DMS 273 treated with DMSO at 0.1 percent for 48 hours (cell line): ENCODE measurements at regions not wholly inside any gene's neighbourhood (a gene's known extent, or its start where the extent isn't known, plus 50 kb on each side); places are given as distances from the start of the nearest gene placed in this dataset.
A peak's percentile ranks its signal among the peaks of the same experiment; 100 is the strongest.
"Not testable (repeated sequence)": the region's sequence is repeated elsewhere in the genome, so short reads cannot be mapped to it uniquely, and the experiment has no call there.

Experiments used
- DNase-seq: peaks from one replicate; lab custom pipeline; 2025; lab: John Stamatoyannopoulos, UW

DNA sequence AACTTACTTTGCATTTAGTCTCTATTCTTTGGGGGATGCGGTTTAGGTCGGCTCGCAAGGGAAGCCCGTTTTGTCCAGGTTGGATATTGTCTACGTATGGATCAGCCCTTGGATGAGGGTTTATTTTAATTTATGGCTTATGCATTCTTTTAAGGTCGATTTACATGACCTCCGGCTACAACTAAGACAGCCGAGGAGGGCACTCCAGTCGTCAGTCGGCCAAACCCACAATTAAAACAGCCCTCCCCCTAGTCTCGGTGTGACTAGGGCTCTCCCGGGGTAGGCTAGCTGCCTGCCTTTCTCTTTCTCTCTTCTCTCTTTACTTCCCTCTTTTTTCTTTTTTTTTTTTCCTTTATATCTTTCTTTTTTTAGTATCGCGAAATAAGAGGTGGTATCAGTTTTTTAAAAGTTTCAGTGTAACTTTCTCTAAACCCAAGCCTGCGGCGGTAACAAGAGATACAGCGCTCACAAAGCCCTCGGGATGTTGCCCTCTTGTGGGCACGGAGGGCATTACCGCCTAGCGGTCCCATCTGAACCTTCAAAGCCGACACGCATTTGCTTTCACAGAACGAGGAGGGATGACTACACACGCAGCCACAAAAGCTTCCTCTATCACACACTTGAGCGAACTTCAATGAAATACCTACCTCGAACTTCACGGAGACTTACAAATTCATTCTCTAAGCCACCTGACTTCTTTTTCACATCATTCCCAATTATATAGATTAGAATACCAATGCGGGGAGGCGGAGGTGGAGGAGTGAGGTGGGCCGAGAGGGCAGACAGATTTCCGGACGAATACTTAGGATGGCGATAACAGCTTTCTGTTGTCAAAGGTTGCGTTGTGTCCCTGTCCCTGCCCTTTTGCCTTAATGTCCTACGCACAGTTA, 132.3 kb upstream of the C11orf58 start:
- DNase-seq, result peak; percentile 31

DNA sequence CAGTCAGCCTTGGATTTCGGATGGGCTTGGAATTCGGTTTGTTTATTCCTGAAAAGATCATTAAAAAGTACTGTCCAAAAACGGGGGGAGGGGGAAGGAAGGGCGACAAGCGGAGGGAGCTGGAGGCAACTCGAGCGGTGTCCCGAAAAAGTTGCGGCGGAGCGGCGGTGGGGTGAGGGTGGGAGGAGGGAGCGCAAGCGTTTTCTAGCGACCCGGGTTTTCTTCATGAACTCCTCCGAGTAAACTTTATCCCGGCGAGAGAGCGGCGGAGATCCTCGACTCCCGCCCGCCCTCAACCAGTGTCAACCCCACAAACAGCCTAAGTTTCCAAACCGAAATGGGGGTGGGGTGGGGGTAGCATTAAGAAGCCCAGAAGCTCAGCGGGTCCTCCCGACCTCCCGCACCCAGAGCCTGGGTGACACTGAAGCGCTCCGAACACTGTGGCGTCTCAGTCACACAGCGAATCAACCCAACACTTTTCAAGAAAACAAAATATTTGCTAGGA, 133.0 kb upstream of the C11orf58 start:
- DNase-seq, result no peak

DNA sequence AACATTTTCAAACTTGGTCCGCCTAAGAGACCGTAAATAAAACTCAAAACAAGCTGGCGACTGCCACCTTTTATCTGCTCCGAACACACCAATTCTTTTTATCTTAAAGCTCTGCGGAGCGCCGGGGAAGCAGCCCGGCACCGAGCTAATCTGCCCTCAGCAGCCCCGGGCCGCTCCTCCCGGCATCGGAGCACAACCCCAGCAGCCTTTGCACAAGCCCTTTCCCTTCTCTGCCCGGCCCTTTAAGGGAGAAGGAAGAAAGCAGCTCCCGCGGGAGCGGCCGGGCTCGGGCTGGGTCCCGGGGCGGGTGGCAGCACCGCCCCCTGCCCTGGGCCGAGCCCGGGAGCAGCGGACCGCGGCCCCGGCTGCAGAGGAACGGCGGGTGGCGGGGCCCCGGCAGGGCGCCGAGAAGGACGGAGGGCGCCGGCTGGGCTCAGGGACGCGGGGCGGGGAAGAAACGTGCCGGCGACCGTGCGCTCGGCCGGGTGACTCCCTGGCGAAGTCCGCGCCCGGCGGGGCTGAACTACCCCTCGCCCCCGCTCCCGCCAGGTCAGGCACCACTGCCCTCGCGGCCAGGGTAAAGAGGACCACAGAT, 133.6 kb upstream of the C11orf58 start:
- no peak for DNase-seq

DNA sequence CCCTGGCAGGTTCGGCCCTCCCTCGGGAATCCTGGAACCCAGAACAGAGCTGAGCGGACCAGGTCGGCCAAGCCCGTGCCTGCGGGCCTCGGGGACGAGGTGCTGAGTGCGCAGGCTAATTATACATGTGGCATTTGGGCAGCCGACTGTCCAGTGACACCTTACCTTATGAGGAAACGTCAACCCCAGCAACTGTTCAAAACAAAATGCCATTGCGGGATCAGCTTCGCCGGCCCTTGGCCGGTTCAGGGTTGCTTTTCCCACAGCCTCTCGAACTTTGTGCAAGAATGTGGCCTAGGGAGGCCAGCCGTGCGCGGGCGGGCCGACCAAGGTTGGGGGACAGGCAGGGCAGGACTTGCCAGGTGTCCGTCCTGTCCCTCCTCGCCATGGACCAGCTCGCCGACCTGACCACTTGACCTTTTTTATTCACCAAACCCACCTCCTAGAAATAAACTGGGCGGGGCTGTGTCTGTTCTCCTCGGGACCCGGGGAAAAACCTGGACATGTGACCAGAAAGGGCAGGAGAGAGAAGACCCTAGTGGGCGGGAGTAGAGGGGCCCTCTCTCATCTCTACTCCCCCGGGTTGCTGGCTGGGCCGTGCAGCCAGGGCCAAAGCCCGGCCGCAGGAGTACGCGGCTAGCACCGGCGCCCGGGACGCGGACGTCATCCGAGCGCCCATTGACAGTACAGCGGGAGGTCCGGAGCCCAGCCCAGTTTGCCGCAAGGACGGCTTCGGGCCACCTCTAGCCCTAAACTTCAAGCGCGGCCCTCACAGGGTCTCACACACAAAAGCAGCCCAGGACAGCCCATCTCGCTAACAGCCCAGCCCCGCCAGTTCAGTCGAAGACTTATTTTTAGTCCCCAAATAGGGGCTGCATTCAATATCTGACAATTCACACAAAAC, 134.3 kb upstream of the C11orf58 start:
- no peak for DNase-seq

DNA sequence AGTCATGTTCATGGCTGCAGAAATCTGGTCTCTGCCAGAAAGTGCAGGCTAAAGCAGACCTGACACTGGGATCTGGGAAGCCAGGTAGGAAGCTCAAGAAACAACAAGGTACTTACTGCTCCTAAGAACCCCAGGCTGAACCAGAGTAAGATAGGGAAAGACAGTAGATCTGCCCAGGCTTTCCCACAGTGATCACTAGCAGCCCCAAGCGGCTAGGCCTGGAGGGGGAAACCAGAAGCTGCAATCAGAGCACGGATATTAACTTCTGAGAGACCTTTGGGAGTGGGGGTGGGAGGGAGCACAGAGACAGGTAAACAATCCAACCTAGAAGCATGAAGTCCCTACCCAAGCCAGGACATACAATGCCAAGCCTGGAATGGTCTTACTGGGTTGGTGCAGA, 135.2 kb upstream of the C11orf58 start:
- DNase-seq, result no peak

DNA sequence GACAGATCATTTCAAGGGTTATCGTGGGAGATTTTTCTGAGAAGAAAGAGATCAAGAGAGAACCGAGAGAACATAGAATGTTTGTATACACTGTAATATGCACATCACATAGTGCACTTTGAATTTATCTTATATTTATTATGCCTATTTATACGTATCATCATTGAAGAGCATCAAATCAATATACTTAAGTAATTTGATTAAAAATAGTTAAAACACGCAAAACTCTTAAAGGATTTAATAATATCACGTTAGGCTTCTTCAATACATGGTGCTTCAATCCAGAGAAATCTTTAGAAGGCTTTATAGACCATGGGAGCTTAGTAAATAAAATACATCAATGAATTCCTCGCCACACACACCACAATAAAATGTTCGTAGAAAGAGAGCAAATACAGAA, 139.5 kb upstream of the C11orf58 start:
- no peak for DNase-seq

DNA sequence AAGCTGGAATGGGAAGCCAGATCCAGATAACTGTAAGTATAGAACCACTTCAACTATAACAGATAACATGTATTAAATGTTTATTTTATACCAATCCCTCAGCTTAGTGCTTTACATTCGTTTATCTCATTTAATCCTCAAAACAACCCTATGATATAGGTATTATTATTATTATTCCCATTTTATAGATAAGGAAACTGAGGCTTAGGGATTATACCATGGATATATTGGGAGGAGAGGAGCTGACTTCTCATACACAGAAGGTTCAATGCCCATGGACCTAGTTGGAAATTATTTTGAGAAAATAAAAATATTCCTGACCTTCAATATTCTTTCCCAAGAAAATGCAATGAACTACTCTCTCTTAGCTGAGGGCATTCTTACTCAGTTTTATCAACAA, 140.4 kb upstream of the C11orf58 start:
- no peak for DNase-seq

DNA sequence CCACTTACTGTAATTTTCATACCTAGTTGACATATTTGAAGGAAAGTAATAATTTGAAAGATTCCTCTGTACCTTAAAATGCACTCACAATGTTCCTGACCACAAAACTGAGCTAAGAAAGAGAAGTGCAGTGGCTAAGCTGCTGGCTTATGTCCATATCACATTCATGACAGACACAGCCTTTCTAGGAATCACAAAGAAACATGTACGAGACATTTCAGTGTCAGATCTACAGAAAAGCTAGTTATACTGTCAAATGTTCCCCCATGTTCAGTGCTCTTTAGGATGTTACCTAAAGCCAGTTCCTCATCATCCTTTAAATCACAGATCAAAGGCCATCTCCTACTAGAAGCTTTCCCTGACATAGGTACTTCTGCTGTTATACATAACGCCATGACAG, 142.2 kb upstream of the C11orf58 start:
- DNase-seq, result no peak

DNA sequence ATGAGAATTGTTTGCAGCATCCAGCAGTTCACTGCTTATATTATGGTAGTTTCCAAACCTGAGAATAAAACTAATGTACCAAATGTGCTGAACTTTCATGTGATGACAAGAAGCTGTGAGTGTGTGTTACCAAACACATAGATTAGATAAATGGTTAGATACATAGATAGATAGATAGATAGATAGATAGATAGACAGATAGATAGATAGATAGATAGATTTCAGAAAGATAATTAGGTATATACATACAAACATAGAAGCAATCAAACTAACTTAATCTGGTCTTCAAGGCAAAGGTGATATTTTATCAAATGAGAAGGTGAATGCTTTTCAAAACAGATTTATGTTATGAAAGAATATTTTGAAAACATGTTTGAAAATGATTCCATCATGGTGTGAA, 147.3 kb upstream of the C11orf58 start:
- DNase-seq, result no peak

DNA sequence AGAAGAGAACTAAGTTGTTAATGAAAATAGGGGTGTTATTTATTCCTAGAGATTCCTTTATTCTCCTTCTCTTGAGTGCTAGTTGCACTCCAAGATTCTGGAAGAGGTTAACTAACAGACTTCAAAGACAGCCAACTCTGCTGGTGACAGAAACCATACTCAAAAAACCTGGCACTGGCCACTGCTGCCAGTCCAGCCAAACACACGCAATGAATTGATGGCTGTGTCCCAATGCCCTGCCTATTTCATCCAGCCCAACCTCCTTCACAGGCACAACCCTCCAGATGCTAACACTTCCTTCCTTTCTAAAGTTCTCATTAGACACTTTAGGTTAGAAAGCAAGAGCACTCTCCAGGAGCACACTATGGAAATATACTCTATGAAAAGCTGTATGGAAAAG, 150.8 kb upstream of the C11orf58 start:
- DNase-seq, result no peak

DNA sequence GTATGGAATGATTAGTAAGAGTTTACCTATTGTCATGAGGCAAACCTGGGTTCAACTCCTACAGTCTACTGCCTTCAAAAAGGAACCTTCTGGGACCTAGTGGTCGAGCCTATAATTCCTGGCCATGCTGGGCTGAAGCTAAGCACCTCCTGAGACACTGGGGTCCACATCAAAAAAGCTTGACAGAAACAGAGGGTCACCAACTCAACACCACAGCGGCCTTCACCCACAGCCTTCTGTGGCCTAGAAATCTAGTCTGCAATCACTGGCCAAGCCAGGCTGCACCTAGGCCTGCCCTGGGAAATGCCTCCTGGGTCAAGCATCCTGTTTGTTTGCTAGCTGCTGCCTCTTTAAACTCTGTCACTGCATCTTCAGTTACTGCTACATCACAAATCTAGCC, 153.9 kb upstream of the C11orf58 start:
- no peak for DNase-seq

DNA sequence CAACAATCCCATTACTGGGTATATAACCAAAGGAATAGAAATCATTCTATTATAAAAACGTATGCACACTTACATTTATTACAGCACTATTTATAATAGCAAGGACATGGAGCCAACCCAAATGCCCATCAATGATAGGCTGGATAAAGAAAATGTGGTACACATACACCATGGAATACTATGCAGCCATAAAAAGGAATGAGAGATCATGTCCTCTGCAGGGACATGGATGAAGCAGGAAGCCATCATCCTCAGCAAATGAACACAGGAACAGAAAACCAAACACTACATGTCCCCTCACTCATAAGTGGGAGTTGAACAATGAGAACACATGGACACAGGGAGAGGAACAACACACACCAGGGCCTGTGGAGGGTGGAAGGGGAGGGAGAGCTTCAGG, 157.4 kb upstream of the C11orf58 start:
- not testable (repeated sequence) for DNase-seq

DNA sequence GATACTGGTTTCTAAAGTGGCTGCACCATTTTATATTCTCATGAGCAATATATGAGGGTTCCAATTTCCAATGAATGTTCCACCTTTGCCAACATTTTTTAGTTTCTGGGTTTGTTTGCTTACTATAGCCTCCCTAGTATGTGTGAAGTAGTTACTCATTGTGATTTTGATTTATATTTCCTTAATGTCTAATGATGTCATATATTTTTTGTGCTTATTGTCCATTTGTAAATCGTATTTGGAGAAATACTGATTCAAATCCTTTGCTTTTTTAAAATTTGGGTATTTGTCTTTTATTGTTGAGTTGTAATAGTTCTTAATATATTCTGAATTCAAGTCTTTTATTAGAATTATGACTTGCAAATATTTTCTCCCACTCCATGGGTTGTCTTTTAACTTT, 161.0 kb upstream of the C11orf58 start:
- DNase-seq, result no peak

DNA sequence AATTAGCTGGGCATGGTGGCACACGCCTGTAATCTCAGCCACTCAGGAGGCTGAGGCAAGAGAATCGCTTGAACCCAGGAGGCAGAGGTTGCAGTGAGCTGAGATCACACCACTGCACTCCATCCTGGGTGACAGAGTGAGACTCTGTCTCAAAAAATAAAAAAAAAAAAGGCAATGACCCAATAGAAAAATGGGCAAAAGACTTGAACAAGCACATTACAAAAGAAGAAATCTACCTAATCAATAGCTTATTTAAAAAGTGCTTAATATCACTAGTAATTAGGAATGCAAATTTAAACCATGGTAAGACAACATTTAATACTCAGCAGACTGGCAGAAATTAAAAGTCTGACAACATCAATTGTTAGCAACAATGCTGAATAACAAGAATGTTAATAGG, 163.6 kb upstream of the C11orf58 start:
- DNase-seq, result not testable (repeated sequence)

DNA sequence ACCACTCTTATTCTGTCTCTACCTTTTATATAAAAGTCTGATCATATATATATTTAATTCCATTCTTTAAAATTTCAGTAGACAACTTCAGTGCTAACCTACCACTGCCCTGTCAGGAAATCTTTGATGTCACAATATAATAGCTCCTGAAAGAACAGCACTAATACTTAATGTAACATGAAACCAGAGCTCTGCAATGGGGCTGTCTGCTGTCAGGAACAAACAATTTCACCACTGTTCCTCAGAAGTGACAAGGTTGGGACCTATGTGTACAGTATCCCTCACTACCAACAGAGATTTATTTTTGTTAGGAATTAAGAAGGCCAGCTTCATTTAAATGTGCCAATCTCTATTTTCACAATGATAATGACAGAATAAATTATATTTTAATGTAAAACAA, 165.5 kb upstream of the C11orf58 start:
- DNase-seq, result no peak

DNA sequence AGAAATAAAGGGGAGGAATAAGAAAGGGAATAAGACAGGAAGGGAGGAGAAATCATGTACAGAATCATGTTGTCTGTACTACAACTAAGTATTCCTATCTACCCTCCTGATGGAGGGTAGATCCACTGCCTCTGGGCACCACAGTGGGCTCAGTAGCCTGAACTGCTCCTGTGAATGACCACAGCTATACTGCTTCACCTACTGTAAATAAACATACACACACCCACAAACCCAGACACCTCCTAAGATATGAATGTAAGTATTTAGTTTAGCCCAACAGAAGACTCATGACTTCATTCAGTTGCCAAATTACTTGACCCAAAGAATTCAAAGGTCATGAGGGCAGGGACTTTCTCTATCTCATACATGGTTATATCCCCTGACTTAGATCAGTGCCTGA, 177.3 kb upstream of the C11orf58 start:
- DNase-seq, result no peak

DNA sequence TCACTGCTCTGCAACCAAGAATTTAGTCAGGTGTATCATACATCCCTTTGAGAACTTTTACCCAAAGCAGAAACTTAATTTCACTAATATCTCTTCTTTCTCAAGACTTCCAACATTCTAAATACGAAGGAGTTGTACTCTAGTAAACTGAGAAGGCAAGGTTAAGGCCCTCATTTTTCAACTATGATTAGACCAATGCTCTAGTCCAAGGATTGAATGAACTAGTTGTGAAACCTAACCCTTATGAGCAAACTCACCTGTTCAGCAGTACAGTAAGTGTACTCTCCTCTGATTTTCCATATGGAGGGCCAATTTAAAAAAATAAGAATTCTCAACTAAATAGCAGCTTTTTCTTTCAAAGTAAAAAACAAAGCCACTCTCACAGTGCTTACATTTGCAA, 180.0 kb upstream of the C11orf58 start:
- no peak for DNase-seq

DNA sequence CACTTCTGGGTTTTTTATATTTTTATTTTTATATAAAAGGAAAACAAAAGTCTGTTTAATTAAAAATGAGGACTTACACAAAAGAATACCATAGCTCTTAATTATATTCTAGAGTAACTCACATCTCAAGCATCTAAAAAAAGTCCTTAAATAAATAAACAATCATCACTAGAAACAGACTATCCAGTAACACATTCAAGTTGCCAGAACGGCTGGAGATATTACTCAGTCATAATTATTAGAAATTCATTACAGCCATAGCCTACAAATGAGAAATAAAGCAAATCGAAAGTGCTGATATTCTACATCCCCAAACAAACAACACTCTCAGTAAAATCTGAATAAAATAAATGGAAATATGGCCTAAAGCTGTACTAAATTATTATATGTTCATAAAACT, 182.5 kb upstream of the C11orf58 start:
- DNase-seq, result no peak

DNA sequence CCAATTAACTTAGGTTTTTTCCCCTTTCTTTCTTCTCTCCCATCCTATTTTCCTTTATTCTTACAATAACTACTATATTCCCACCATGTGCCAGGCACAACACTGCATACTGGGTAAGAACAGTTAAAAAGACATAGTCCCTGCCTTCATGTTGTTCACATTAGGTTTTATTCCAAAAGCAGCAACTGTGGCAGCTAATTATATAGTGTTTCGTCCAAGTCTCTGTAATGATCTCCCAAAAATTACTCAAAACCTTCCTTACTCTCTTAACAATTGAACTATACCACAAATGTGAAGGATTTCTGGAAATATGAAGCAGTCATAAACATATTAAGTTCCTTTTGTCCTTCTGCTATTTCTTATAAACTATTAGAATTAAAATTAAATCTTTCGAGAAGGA, 184.1 kb upstream of the C11orf58 start:
- no peak for DNase-seq

DNA sequence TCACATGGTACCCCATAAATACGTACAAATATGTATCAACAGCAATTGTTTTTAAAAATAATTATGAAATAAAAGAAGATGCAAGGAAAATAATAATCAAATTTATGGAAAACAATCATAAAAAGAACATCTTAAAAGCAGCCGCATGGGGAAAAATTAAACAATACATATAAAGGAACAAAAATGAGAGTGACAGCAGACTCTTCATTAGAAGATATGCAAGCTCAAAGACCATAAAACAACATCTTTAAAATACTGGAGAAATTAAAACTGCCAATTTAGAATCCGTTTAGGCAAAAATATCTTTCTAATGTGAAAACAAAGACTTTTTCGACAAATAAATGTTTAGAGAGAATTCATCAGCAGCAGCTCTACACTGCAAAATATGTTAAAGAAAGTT, 190.6 kb upstream of the C11orf58 start:
- DNase-seq, result no peak

DNA sequence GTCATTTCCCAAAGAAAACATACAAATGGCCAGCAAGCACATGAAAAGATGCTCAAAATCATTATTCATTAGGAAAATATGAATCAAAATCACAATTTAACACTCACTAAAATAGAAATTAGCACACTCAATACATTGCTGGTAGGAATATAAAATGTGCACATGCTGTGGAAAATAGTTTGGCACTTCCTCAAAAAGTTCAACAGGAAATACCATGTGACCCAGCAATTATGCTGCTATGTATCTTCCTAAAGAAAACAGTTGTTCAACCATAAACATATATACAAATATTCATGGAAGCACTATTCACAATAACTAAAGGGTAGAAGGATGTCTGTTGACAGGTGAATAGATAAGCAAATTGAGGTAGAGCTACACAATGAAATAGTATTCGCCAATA, 187.3 kb upstream of the SOX6 start:
- no peak for DNase-seq

DNA sequence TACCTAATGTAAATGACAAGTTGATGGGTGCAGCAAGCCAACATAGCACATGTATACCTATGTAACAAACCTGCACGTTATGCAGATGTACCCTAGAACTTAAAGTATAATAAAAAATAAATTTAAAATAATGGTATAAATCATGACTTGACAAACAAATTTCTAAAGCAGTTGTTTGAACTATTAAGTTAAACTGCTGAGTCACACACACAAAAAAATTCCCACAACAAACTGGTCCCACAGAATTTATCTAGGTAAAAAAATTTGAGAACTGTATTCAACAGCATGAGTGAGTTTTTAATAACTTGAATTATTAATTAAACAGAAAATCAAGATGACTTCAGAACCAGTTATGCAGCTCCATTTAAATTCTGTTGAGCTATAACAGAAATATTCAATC, 186.0 kb upstream of the SOX6 start:
- DNase-seq, result no peak

DNA sequence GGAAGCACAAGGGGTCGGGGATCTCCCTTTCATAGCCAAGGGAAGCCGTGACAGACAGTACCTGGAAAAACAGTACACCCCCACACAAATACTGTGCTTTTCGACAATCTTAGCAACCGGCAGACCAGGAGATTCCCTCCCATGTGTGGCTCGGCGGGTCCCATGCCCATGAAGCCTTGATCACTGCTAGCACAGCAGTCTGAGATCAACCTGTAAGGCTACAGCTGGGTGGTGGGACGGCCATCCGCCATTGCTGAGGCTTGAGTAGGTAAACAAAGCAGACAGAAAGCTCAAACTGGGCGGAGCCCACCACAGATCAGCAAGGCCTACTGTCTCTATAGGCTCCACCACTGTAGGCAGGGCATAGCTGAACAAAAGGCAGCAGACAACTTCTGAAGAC, 180.2 kb upstream of the SOX6 start:
- no peak for DNase-seq
